ENCODE measurements at regions not wholly inside any gene's neighbourhood (a gene's known extent, or its start where the extent isn't known, plus 50 kb on each side); places are given as distances from the start of the nearest gene placed in this dataset.

- TF ChIP-seq, protein P1, sequence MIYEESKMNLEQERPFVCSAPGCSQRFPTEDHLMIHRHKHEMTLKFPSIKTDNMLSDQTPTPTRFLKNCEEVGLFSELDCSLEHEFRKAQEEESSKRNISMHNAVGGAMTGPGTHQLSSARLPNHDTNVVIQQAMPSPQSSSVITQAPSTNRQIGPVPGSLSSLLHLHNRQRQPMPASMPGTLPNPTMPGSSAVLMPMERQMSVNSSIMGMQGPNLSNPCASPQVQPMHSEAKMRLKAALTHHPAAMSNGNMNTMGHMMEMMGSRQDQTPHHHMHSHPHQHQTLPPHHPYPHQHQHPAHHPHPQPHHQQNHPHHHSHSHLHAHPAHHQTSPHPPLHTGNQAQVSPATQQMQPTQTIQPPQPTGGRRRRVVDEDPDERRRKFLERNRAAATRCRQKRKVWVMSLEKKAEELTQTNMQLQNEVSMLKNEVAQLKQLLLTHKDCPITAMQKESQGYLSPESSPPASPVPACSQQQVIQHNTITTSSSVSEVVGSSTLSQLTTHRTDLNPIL (CRISPR knock-in tag; IDR thresholded peaks at IDR 0.05; ENCODE audit: low read depth) = no peak
- TF ChIP-seq TSHZ2 (CRISPR knock-in tag; IDR thresholded peaks at IDR 0.05) (no peak), ARNTL (CRISPR knock-in tag; IDR thresholded peaks at IDR 0.05; ENCODE audit: borderline replicate concordance, low read depth) (no peak), RARB (CRISPR knock-in tag; IDR thresholded peaks at IDR 0.05) (no peak), POU6F1 (CRISPR knock-in tag; IDR thresholded peaks at IDR 0.05; ENCODE audit: borderline replicate concordance, low read depth) (no peak)
Observed at GRCh38 chr17:33786478-33786877, 468.6 kb upstream of the CCL2 start.
